A549 (cell line): ENCODE measurements at regions not wholly inside any gene's neighbourhood (a gene's known extent, or its start where the extent isn't known, plus 50 kb on each side); places are given as distances from the start of the nearest gene placed in this dataset.
A peak's percentile ranks its signal among the peaks of the same experiment; 100 is the strongest.
"Not testable (repeated sequence)": the region's sequence is repeated elsewhere in the genome, so short reads cannot be mapped to it uniquely, and the experiment has no call there.

Source experiments
- ATAC-seq, 2 experiments: fragments of 200-7000 bp in 1 of 2; fragments of >200 bp in 1 of 2; cut with Nextera tagmentation in 1 of 2; cut with Tn5 transposase in 1 of 2; 3 replicates each; pipeline versions ENCODE4 v1.8.0 to v1.9.1; 2018 to 2020; ENCODE audit warnings: mild to moderate bottlenecking in 1 of 2, moderate library complexity in 1 of 2
- CTCF ChIA-PET: fragments of 300-600 bp; sonication (Branson Sonifier 250); formaldehyde crosslinking; extraction: SDS; loops from one replicate; lab custom pipeline; 2021; ENCODE audit warnings: antibody characterized with exemption, inconsistent platforms; lab: Yijun Ruan, JAX
- POLR2A ChIA-PET: fragments of 350-600 bp; formaldehyde crosslinking; extraction: SDS; loops from one replicate; lab custom pipeline; 2021; ENCODE audit warnings: antibody characterized with exemption, inconsistent platforms; lab: Yijun Ruan, JAX
- DNase-seq, 2 experiments: peaks; one replicate each; pipeline versions ENCODE4 v3.0.0 to v3.0.0-alpha.2; 2011 to 2016; ENCODE audit warnings: low read depth in 1 of 2, low spot score in 1 of 2
- FAIRE-seq: peaks from 2 replicates; lab custom pipeline; 2011; peaks lifted over from hg19 to GRCh38; lab: Jason Lieb, UNC
- H3K27ac ChIP-seq, 2 experiments: fragments of >200 bp; sonication (Bioruptor Twin); formaldehyde crosslinking; 3 replicates each; pipeline ENCODE4 v1.5.1; 2016 to 2017
- H3K4me1 ChIP-seq: fragments of >200 bp; sonication (Bioruptor Twin); formaldehyde crosslinking; 3 replicates; pipeline ENCODE4 v1.6.1; 2016
- H3K4me2 ChIP-seq: fragments of >200 bp; sonication (Bioruptor Twin); formaldehyde crosslinking; 3 replicates; pipeline ENCODE4 v1.6.1; 2016
- H3K4me3 ChIP-seq: fragments of >200 bp; sonication (Bioruptor Twin); formaldehyde crosslinking; 3 replicates; pipeline ENCODE4 v1.5.1; 2016
- H3K9me3 ChIP-seq: fragments of >200 bp; sonication (Bioruptor Twin); formaldehyde crosslinking; 3 replicates; pipeline ENCODE4 v1.6.1; 2016
- BCL3 ChIP-seq: fragments of >200 bp; sonication (Bioruptor Twin); formaldehyde crosslinking; IDR thresholded peaks from 3 replicates; pipeline ENCODE4 v1.6.1; 2016
- BHLHE40 ChIP-seq: IDR thresholded peaks from 2 replicates; pipeline ENCODE4 v1.6.1; 2012; ENCODE audit warnings: low read depth, low read length, inconsistent platforms
- CBX2 ChIP-seq: fragments of 200-600 bp; sonication (generic); IDR thresholded peaks from 2 replicates; pipeline ENCODE4 v1.6.1; 2016; ENCODE audit warnings: low read depth, mild to moderate bottlenecking, borderline replicate concordance
- CBX8 ChIP-seq: fragments of 200-600 bp; sonication (generic); IDR thresholded peaks from 2 replicates; pipeline ENCODE4 v1.6.1; 2016
- CHD2 ChIP-seq: fragments of 150-350 bp; IDR thresholded peaks from 2 replicates; pipeline ENCODE4 v1.6.1; 2014; ENCODE audit warnings: low read length; ENCODE audit not compliant: partially characterized antibody
- CHD4 ChIP-seq: fragments of 200-600 bp; sonication (generic); IDR thresholded peaks from 2 replicates; pipeline ENCODE4 v1.6.1; 2016; ENCODE audit warnings: antibody characterized with exemption, mild to moderate bottlenecking, borderline replicate concordance
- CTCF ChIP-seq: fragments of >200 bp; sonication (Bioruptor Twin); formaldehyde crosslinking; IDR thresholded peaks from 3 replicates; pipeline ENCODE4 v1.5.1; 2016
- EP300 ChIP-seq, 2 experiments: fragments of >200 bp; sonication (Bioruptor Twin); formaldehyde crosslinking; IDR thresholded peaks; 2 replicates in 1 of 2; 3 replicates in 1 of 2; pipeline ENCODE4 v1.6.1; 2016 to 2017
- ESRRA ChIP-seq: fragments of 150-350 bp; IDR thresholded peaks from 2 replicates; pipeline ENCODE4 v1.6.1; 2014; ENCODE audit warnings: mild to moderate bottlenecking, low read length, borderline replicate concordance
- FOSL2 ChIP-seq, 2 experiments: fragments of 450-650 bp in 1 of 2; fragments of >200 bp in 1 of 2; sonication (Bioruptor Twin) in 1 of 2; formaldehyde crosslinking; IDR thresholded peaks; 2 replicates each; pipeline versions ENCODE4 v1.5.0 to v1.6.1; 2016 to 2020; ENCODE audit warnings: mild to moderate bottlenecking in 1 of 2, moderate library complexity in 1 of 2
- FOXS1 ChIP-seq: fragments of 250-450 bp; sonication (Bioruptor Pico); IDR thresholded peaks from 2 replicates; pipeline ENCODE4 v1.5.0; 2020; ENCODE audit warnings: mild to moderate bottlenecking, moderate library complexity
- HDAC2 ChIP-seq: fragments of 200-600 bp; sonication (generic); IDR thresholded peaks from 2 replicates; pipeline ENCODE4 v1.6.1; 2016
- HES2 ChIP-seq: fragments of >200 bp; sonication (Bioruptor Twin); formaldehyde crosslinking; IDR thresholded peaks from 2 replicates; pipeline ENCODE4 v1.6.1; 2016
- HEYL ChIP-seq: fragments of 250-450 bp; sonication (Bioruptor Pico); IDR thresholded peaks from 2 replicates; pipeline ENCODE4 v1.8.0; 2021; ENCODE audit warnings: mild to moderate bottlenecking, moderate library complexity
- MAFK ChIP-seq: fragments of 450-650 bp; IDR thresholded peaks from 2 replicates; pipeline ENCODE4 v1.6.1; 2014; ENCODE audit not compliant: partially characterized antibody
- NR3C1 ChIP-seq: fragments of >200 bp; sonication (Bioruptor Twin); formaldehyde crosslinking; IDR thresholded peaks from 3 replicates; pipeline ENCODE4 v1.6.1; 2017
- PBX3 ChIP-seq: IDR thresholded peaks from 2 replicates; pipeline ENCODE4 v1.6.1; 2012
- POLR2A ChIP-seq: IDR thresholded peaks from 2 replicates; pipeline ENCODE4 v1.6.1; 2012; ENCODE audit warnings: mild to moderate bottlenecking, low read length
- POLR2AphosphoS2 ChIP-seq: conservative IDR thresholded peaks from 2 replicates; pipeline ENCODE4 v1.6.1; 2012; ENCODE audit warnings: low read length, improper control_type of control experiment, inconsistent platforms
- REST ChIP-seq: fragments of 200-600 bp; sonication (generic); IDR thresholded peaks from 2 replicates; pipeline ENCODE4 v1.6.1; 2016; ENCODE audit warnings: antibody characterized with exemption, mild to moderate bottlenecking, moderate library complexity
- RFX5 ChIP-seq: fragments of 450-650 bp; IDR thresholded peaks from 2 replicates; pipeline ENCODE4 v1.7.1; 2014; ENCODE audit warnings: antibody characterized with exemption, mild to moderate bottlenecking, moderate library complexity
- SREBF2 ChIP-seq: fragments of 450-650 bp; IDR thresholded peaks from 2 replicates; pipeline ENCODE4 v1.6.1; 2014; ENCODE audit warnings: mild to moderate bottlenecking, moderate library complexity
- ZNF302 ChIP-seq: fragments of 250-450 bp; sonication (Bioruptor Pico); IDR thresholded peaks from 2 replicates; pipeline ENCODE4 v1.9.0; 2021; ENCODE audit warnings: inconsistent platforms, mild to moderate bottlenecking, moderate library complexity
- ZSCAN20 ChIP-seq: fragments of 250-450 bp; sonication (Bioruptor Pico); IDR thresholded peaks from 2 replicates; pipeline ENCODE4 v1.8.0; 2022; ENCODE audit warnings: mild to moderate bottlenecking, moderate library complexity
- WGBS: methylation state at CpG from one replicate; pipeline ENCODE4 v1.1.6; 2017; ENCODE audit errors: missing lambda C conversion rate; 5-methylcytosine and 5-hydroxymethylcytosine counted together

- ATAC-seq = no peak
- no peak for DNase-seq
- Histone ChIP-seq H3K4me1 (no peaks in the 10 kb centered on the region), H3K27ac (no peak overlapping the region), H3K4me2 (no peak overlapping the region), H3K4me3 (no peak overlapping the region), H3K9me3 (no peaks in the 10 kb centered on the region)
- no peak for FAIRE-seq
- CTCF ChIA-PET = interaction anchor here (0.6 kb wide), 2 partner anchors 160 to 216 kb away, joined by 4 to 5 read pairs; no protein-coding TSS in a partner anchor
- TF ChIP-seq MAFK (no peak), SREBF2 (no peak), HEYL (CRISPR knock-in tag) (no peak), RFX5 (peak; percentile 94)
- TF ChIP-seq, all 56 proteins: peak for 1
- WGBS = 87% methylated on average over 6 of the region's 6 CpGs
- POLR2A ChIA-PET = no interaction called here
These were observed 525.0 kb upstream of the NRP1 start for GRCh38 chr10:33859319-33860022.

- Histone ChIP-seq H3K4me1 (peaks cover 4% of the 10 kb centered on the region), H3K27ac (no peak overlapping the region), H3K9me3 (no peaks in the 10 kb centered on the region), H3K4me2 (no peak overlapping the region), H3K4me3 (no peak overlapping the region)
- FAIRE-seq (no peak), DNase-seq (no peak), ATAC-seq (no peak)
- 78% methylated on average over 4 of the region's 4 CpGs for WGBS
- ChIA-PET POLR2A (no interaction called here), CTCF (no interaction called here)
- TF ChIP-seq FOXS1 (CRISPR knock-in tag) (no peak), FOSL2 (IDR thresholded peaks at IDR 0.05) (no peak), FOSL2 (CRISPR knock-in tag; IDR thresholded peaks at IDR 0.05) (no peak), PBX3 (no peak), HEYL (CRISPR knock-in tag) (no peak), SREBF2 (no peak), ZNF302 (no peak), BCL3 (no peak), POLR2AphosphoS2 (no peak), CTCF (no peak), BHLHE40 (no peak), CBX2 (no peak), HDAC2 (no peak), CBX8 (no peak)
These were observed 523.9 kb upstream of the NRP1 start for GRCh38 chr10:33858326-33858725.

- DNase-seq, POLR2A ChIA-PET, CTCF ChIA-PET, FAIRE-seq, ATAC-seq, H3K9me3 ChIP-seq, H3K4me3 ChIP-seq, H3K4me1 ChIP-seq: not testable (repeated sequence)
- Histone ChIP-seq H3K4me2 (peak overlapping the region; percentile 53), H3K27ac (peak overlapping the region in 1 of 2 experiments; percentile 44; a peak in 2 of 6 replicates)
- WGBS = 67% methylated on average over 6 of the region's 7 CpGs
These were observed 518.8 kb upstream of the NRP1 start for GRCh38 chr10:33853221-33853620.

GRCh38 chr10:33843379-33843778, 508.9 kb upstream of the NRP1 start:
- DNase-seq (no peak), ATAC-seq (no peak), FAIRE-seq (no peak)
- no peak overlapping the region for H3K27ac ChIP-seq
- CTCF ChIA-PET = no interaction called here
- no peak overlapping the region for H3K4me3 ChIP-seq
- POLR2A ChIA-PET = no interaction called here
- peaks cover 13% of the 10 kb centered on the region; the same call in 1 of the 3 replicates for H3K9me3 ChIP-seq
- H3K4me1 ChIP-seq = no peaks in the 10 kb centered on the region
- 46% methylated on average over 3 of the region's 3 CpGs for WGBS
- no peak overlapping the region for H3K4me2 ChIP-seq
- TF ChIP-seq ZSCAN20 (CRISPR knock-in tag) = no peak
- no peak for TF ChIP-seq HEYL (CRISPR knock-in tag)
- TF ChIP-seq BHLHE40 = no peak
- no peak for TF ChIP-seq POLR2A
- no peak for TF ChIP-seq CHD4
- TF ChIP-seq EP300 (IDR thresholded peaks at IDR 0.05) = no peak
- no peak for TF ChIP-seq CHD2
- no peak for TF ChIP-seq NR3C1
- TF ChIP-seq REST = no peak
- no peak for TF ChIP-seq CBX8
- TF ChIP-seq HES2 = no peak
- no peak for TF ChIP-seq ESRRA
